T1000 (cell line): ENCODE measurements at regions not wholly inside any gene's neighbourhood (a gene's known extent, or its start where the extent isn't known, plus 50 kb on each side); places are given as distances from the start of the nearest gene placed in this dataset.
"Not testable (repeated sequence)": the region's sequence is repeated elsewhere in the genome, so short reads cannot be mapped to it uniquely, and the experiment has no call there.

Experiments used
- DNase-seq: peaks from one replicate; lab custom pipeline; 2025; ENCODE audit warnings: mixed read lengths; lab: John Stamatoyannopoulos, UW

DNA sequence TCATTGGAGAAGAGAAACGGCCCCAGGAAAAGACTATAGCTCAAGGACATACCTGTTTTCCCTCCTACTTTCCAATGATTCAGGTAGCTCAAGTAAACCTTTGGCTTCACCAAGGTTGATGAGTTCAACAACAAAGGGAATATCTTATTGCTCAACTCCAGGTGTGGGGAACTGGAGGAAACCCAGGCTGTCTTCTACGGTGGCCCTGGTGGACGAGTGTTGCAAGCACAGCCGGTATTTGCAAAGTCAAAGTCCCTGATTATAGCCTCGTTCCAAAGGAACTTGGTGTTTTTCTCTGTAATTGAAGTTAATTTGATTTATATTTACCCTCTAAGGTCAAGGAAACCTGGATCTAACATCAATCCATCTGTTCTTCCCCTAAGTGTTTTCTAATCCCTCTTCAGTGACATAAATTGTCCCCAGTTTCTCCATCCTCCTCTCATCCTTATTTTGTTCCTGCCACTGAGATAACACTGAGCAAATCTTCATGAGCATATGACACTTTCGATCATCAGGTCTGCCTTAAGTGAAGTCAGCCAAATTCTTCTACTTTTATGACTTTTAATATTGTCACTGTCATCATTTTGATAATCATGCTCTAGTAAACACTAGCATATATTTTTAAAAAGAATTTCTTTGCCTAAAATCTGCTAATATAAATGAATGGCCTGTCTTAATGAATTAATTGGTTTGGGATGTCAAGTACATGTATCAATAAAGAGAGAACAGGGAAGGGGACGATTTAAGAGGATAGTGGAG lies 174.6 kb upstream of the TBX3 start:
- no peak for DNase-seq

DNA sequence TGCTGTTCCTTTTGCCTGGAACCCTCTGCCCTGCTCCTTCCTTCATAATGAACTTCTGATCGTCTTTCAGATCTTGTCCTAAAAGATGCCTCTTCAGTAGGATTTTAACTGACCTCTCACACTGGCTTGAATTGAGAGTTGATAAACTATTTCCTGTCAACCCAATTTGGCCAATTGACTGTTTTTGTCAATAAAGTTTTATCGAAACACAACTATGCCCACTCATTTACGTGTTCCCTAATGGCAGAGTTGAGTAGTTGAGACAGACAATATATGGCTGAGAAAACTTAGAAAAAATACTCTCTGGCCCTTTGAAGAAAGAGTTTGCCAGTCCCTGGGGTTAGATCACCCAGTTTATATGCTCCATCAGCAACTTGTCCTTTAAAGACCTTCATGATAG lies 171.7 kb upstream of the TBX3 start:
- no peak for DNase-seq

DNA sequence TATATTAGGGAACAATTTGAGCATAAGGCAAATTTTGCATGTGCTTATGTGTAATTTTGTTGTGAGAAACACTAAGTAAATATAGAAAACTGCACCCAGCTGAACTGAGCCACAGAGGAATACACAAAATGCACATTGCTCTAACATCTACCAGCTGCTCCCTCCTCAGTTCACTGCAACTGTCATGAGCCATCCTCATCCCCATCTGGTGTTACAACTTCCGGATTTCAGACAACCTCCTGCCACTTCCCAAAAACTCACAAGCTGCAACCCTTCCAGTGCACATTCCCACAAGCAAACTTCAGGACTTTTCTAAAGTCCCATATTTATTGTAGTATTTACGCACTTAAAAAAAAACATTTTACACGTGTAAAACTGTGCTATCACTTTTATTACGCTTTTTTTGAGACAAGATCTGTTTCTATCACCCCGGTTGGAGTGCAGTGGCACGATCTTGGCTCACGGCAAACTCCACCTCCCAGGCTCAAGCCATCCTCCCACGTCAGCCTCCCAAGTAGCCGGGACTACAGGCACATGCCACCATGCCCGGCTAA lies 169.1 kb upstream of the TBX3 start:
- no peak for DNase-seq

DNA sequence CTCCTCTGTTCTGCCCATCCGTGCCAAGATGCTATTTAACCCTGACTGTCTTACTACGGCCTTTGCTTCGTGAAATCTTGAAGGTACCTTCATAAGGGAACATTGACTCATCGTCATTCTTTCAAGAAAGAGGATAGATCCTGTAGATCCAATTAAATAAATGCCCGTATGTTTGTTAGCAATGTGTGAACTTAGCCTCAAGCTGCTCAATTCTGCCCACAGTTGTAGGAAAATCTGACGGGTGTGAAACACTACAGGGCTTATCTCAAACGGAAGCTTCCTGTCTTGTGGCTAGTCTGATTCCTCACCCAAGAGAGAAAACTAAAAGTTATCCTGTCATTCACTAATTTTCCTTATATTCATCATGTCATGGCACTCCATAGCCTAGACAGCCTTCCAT lies 168.0 kb upstream of the TBX3 start:
- no peak for DNase-seq

GRCh38 chr12:114850661-114851275 lies 166.8 kb upstream of the TBX3 start:
- no peak for DNase-seq

- peak; percentile 14 for DNase-seq
These were observed 164.7 kb upstream of the TBX3 start for GRCh38 chr12:114848666-114849065.

GRCh38 chr12:114847441-114848035 lies 163.6 kb upstream of the TBX3 start:
- DNase-seq, result no peak

DNA sequence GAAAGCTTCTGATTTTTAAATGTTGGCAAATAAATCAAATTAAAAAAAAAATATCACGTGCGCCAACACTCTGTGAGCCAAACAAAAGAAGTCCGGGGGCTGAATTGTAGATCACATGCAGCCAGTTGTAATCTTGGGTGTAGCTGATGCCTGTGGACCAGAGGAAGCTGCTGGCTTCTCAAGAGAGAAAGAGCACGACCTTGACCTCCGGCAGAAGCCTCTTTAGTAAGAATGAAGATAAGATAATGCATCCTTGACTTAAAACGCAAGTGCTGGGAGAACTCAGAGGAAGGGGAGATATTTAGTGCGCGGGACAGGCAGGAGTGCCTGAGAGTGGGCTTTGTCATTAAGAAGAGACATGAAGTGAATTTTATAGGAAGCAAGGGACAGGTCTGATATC lies 162.8 kb upstream of the TBX3 start:
- DNase-seq, result no peak

GRCh38 chr12:114841557-114842251 lies 157.7 kb upstream of the TBX3 start:
- no peak for DNase-seq

DNA sequence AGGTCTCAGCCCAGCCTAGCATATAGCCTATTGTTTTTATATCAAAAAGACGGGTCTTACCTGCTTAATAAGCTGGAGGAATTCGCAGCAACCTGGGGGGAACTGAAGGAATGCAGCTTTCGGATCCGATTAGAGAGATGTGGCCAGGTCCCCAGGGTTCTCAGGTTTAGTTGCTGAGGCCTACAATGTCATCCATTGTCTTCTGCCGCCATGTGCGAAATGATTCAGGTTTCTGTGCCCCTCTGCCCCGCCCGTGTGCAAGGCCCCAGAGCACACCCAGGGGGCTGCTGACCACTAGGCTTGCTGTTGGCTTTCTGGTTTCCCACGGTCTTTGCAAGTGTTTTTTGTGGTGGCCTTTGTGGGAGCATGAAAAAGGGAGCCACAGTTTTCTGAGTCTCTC lies 154.5 kb upstream of the TBX3 start:
- DNase-seq, result no peak

- no peak for DNase-seq
These were observed 152.6 kb upstream of the TBX3 start for GRCh38 chr12:114836609-114837008.

GRCh38 chr12:114835031-114835430 lies 151.1 kb upstream of the TBX3 start:
- no peak for DNase-seq

GRCh38 chr12:114834621-114835020 lies 150.6 kb upstream of the TBX3 start:
- DNase-seq, result no peak

DNA sequence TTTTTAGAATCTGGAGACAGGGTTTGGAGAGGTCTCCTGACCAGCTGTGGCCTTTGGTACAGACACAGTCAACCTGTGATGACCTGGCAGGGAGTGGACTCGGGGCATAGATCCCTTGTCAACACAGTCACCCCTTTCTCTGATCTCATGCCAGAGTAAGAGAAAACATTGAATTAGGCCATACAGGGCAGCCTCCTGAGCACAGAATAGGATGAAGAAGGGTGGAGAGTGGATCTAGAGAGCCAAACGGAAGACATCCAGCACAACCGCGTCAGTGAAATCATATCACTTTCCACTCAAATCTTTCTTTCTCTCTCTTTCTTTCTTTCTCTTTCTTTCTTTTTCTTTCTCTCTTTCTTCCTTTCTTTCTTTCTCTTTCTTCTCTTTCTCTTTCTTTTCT lies 145.9 kb upstream of the TBX3 start:
- no peak for DNase-seq

DNA sequence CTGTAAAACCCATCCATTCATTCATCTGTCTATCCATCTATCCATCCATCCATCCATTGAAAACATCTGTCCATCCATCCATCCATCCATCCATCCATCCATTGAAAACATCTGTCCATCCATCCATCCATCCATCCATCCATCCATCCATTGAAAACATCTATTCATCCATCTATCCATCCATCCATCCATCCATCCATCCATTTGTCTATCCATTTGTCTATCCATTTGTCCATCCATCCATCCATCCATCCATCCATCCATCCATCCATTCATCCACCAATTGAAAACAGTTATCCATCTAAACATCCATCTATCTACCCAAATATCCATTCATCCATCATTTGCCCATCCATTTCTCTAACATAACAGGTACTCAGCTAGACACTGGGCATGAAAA lies 145.3 kb upstream of the TBX3 start:
- not testable (repeated sequence) for DNase-seq

GRCh38 chr12:114827461-114827860 lies 143.5 kb upstream of the TBX3 start:
- DNase-seq, result no peak

GRCh38 chr12:114826244-114826643 lies 142.3 kb upstream of the TBX3 start:
- no peak for DNase-seq

GRCh38 chr12:114823724-114824123 lies 139.7 kb upstream of the TBX3 start:
- DNase-seq, result no peak

DNA sequence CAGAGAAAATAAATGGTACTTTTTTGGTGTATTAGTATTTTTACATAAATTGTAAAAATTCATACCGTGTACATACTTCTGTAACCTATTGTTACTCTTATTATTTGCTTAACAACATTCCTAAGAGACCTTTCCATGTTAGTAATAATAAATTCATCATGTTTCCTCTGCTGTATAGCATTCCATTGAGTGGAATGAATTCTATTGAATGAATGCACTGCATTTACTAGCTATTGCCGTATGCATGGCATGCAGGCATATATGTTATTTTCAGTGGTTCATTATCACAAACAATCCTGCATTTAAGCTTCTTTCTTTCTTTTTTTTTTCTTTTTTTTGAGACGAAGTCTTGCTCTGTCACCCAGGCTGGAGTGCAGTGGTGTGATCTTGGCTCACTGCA lies 137.6 kb upstream of the TBX3 start:
- DNase-seq, result no peak

DNA sequence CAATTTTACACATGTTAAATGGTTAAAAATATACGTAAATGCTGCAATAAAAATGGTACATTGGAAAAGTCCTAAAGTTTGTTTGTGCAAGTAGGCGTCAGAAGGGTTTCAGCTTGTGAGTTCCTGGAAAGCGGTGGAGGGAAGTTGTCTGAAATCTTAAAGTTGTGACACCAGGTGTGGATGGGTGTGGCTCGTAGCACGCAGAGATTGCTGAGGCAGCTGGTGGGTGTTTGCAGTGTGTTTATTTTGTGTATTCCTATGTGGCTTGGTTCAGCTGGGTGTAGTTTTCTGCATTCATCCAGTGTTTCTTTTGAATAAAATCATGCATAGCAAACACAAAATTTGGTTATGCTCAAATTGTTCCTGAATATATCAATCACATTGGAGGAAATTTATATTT lies 136.8 kb upstream of the TBX3 start:
- DNase-seq, result no peak

DNA sequence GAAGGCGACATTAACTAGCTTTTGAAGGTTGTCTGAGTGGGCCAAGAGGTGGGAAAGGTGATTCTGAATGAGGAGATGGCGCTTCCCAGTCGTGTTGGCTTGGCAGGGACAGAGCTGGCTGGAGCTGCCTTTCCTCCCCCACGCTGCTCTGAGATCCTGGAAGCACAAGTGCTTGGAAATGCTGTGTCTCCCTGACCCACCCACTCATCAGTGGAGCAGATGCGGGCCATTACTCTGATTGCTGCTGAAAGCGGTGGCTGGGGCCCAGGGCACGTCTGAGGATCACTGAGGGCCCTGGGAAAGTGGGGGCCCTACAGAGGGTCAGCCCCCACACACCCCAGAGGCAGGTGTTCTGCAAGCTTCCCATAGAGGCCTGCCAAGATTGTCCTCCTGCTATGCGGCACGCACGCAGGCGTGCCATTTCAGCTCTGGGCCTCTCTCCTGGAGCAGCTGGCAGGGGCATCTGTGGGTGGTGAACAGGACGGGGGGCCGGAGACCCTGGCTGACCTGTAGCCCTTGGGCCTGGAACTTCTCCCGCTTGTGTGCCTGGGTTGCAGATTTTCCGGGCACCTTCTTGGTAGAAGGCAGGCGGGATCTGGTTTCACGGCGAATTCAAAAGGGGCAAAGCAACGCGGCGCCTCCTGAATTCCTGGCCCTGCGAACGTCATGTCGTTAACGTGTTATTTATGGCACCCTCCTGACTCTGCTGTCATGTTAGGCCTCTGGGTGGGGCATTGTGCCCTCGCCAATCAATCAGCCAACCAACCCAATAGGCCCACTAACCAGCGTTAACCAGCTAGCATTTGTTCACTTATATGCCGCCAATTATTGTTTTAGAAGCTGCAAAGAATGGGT lies 133.8 kb upstream of the TBX3 start:
- no peak for DNase-seq
